ENCODE measurements at regions not wholly inside any gene's neighbourhood (a gene's known extent, or its start where the extent isn't known, plus 50 kb on each side); places are given as distances from the start of the nearest gene placed in this dataset.

- TF ChIP-seq EZH2 (IDR thresholded peaks at IDR 0.05; ENCODE audit: insufficient read depth, poor library complexity, severe bottlenecking) = no peak
- no peak for TF ChIP-seq EZH2phosphoT487 (IDR thresholded peaks at IDR 0.05; ENCODE audit: insufficient read depth, low read depth)
Measured at GRCh38 chr2:180601016-180601415, 379.4 kb upstream of the UBE2E3 start.
